ENCODE measurements at regions not wholly inside any gene's neighbourhood (a gene's known extent, or its start where the extent isn't known, plus 50 kb on each side); places are given as distances from the start of the nearest gene placed in this dataset.
"Not testable (repeated sequence)": the region's sequence is repeated elsewhere in the genome, so short reads cannot be mapped to it uniquely, and the experiment has no call there.

DNA sequence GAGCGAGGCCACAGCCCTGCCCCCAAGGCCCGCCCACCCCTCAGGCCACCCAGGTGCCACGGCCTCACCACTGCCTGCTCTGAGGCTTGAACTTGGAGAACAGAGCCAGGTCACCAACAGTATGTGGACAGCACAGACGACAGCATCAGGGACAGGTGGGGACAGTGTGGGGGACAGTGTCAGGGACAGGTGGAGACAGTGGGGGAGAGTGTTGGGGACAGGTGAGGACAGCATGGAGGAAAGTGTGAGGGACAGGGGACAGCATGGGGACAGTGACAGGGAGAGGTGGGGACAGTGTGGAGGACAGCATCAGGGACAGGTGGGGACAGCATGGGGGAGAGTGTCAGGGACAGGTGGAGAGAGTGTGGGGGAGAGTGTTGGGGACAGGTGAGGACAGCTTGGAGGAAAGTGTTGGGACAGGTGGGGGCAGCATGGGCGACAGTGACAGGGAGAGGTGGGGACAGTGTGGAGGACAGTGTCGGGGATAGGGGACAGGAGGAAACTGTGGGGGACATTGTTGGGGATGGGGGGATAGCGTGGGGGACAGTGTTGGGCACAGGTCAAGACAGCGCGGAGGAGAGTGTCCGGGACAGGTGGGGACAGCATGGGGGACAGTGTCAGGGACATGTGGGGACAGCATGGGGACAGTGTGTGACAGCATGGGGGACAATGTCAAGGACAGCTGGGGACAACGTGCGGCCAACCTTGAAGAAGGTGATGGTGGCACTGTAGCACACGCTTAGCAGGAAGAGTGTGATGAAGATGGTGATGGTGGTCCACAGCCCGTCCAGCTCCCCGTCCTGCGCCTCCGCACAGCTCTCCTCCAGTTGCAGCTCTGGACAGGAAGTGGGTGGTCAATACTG lies 114.9 kb downstream of the TMEM121 start:
- no peaks in the 10 kb centered on the region for H3K27me3 ChIP-seq
- H3K4me1 ChIP-seq = no peaks in the 10 kb centered on the region
- ATAC-seq (no peak), FAIRE-seq (no peak), DNase-seq (peak in 1 of 6 donors; percentile 4)
- H3K36me3 ChIP-seq = no peaks in the 10 kb centered on the region
- H3K27ac ChIP-seq = no peak overlapping the region
- TF ChIP-seq, protein P1, sequence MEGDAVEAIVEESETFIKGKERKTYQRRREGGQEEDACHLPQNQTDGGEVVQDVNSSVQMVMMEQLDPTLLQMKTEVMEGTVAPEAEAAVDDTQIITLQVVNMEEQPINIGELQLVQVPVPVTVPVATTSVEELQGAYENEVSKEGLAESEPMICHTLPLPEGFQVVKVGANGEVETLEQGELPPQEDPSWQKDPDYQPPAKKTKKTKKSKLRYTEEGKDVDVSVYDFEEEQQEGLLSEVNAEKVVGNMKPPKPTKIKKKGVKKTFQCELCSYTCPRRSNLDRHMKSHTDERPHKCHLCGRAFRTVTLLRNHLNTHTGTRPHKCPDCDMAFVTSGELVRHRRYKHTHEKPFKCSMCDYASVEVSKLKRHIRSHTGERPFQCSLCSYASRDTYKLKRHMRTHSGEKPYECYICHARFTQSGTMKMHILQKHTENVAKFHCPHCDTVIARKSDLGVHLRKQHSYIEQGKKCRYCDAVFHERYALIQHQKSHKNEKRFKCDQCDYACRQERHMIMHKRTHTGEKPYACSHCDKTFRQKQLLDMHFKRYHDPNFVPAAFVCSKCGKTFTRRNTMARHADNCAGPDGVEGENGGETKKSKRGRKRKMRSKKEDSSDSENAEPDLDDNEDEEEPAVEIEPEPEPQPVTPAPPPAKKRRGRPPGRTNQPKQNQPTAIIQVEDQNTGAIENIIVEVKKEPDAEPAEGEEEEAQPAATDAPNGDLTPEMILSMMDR (IDR thresholded peaks at IDR 0.05) = no peak
- no peaks in the 10 kb centered on the region for H3K9me3 ChIP-seq
- intact Hi-C loops (cut with DNase I) = no loop called here
- H3K4me3 ChIP-seq = no peak overlapping the region
- WGBS, 2 donors = 62 to 67% methylated on average over 17 of the region's 17 CpGs

DNA sequence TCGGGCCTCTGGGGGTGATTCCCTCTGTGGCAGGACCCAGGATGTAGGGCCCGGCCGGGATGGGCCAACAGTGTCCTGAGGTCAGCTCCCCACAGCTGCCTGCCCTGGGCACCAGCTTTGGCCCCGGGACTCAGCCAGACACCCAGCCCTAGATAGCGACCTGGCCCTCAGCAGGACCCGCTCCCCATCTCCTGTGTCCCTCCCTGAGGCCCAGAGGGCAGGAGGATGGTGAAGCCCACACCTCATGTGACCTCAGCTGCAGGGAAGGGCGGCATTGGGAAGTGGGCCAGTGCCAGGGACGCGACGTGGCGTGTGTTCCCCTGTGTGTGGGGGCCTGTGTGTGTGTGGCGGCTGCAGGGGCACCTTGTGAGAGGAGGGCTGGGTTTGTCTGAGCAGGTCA lies 115.6 kb downstream of the TMEM121 start:
- FAIRE-seq; H3K4me1 ChIP-seq; H3K4me3 ChIP-seq; H3K36me3 ChIP-seq; intact Hi-C loops (cut with DNase I); H3K27ac ChIP-seq; H3K9me3 ChIP-seq; H3K27me3 ChIP-seq; ATAC-seq: not testable (repeated sequence)
- peak in 1 of 6 donors; percentile 1 for DNase-seq
- WGBS, 2 donors = 59 to 76% methylated on average over 6 to 11 of the region's 12 CpGs

DNA sequence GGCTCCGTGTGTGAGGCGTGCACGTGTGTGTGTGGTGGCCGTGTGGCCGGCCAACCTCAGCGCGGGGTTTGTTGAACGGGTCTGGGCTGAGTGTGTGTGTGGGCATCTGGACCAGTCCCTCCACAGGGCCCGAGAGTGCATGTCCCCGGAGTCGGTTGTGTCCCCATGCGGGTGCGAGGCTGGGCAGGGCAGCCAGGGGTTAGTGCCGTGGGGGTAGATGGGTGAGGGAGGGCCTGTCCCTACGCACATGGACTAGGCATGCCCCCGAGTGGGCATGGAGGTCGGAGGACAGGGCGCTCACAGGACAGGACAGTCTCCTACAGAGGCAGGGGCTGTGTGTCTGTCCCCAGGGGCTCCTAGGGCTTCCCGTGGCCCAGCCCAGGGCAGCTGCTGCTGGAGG lies 116.1 kb downstream of the TMEM121 start:
- H3K27me3 ChIP-seq; H3K27ac ChIP-seq; intact Hi-C loops (cut with DNase I); H3K4me1 ChIP-seq; H3K9me3 ChIP-seq; ATAC-seq; H3K36me3 ChIP-seq; FAIRE-seq; H3K4me3 ChIP-seq: not testable (repeated sequence)
- WGBS, 2 donors = 68 to 70% methylated on average over 10 of the region's 19 CpGs
- peak in 1 of 6 donors; percentile 55 for DNase-seq

DNA sequence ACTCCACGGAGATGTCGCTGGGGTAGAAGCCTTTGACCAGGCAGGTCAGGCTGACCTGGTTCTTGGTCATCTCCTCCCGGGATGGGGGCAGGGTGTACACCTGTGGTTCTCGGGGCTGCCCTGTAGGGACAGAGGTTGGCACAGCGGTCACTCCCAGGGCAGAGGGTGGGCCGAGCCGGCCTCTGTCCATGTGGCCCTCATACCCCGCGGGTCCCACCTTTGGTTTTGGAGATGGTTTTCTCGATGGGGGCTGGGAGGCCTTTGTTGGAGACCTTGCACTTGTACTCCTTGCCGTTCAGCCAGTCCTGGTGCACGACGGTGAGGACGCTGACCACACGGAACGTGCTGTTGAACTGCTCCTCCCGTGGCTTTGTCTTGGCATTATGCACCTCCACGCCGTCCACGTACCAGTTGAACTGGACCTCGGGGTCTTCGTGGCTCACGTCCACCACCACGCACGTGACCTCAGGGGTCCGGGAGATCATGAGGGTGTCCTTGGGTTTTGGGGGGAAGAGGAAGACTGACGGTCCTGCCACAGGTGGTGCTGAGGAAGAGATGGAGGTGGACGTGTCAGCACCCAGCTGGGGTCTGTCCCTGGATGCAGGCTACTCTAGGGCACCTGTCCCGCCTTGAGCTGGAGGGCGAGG lies 117.1 kb downstream of the TMEM121 start:
- H3K36me3 ChIP-seq; ATAC-seq; H3K4me1 ChIP-seq; DNase-seq; H3K27me3 ChIP-seq; FAIRE-seq; intact Hi-C loops (cut with DNase I); H3K4me3 ChIP-seq; H3K9me3 ChIP-seq; H3K27ac ChIP-seq: not testable (repeated sequence)
- WGBS, 2 donors = 60 to 77% methylated on average over 27 to 29 of the region's 30 CpGs

DNA sequence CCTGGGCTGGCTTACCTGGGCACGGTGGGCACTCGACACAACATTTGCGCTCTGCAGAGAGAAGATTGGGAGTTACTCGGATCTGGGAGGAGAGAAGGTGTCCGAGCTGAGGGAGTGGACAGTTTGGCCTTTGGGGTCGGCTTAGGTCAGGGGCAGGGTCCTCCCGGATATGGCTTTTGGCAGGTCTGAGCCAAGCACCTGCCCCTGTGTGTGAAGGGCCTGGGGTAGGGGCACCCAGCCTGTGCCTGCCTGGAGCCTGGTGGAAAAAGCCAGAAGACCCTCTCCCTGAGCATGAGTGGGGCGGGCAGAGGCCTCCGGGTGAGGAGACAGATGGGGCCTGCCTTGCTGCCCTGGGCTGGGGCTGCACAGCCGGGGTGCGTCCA lies 117.7 kb downstream of the TMEM121 start:
- intact Hi-C loops (cut with DNase I); H3K27ac ChIP-seq; H3K4me3 ChIP-seq; ATAC-seq; H3K27me3 ChIP-seq; H3K4me1 ChIP-seq; H3K36me3 ChIP-seq; FAIRE-seq; H3K9me3 ChIP-seq: not testable (repeated sequence)
- peak in 1 of 6 donors; percentile 30 for DNase-seq
- WGBS, 2 donors = 62 to 75% methylated on average over 11 of the region's 11 CpGs

DNA sequence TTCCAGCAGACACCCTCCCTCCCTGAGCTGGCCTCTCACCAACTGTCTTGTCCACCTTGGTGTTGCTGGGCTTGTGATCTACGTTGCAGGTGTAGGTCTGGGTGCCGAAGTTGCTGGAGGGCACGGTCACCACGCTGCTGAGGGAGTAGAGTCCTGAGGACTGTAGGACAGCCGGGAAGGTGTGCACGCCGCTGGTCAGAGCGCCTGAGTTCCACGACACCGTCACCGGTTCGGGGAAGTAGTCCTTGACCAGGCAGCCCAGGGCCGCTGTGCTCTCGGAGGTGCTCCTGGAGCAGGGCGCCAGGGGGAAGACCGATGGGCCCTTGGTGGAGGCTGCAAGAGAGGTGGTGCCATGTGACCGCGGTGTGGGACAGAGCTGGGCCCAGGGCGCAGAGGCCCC lies 118.1 kb downstream of the TMEM121 start:
- ATAC-seq; FAIRE-seq; H3K27me3 ChIP-seq; H3K36me3 ChIP-seq; H3K27ac ChIP-seq; intact Hi-C loops (cut with DNase I); H3K9me3 ChIP-seq; H3K4me1 ChIP-seq; H3K4me3 ChIP-seq: not testable (repeated sequence)
- peak in 2 of 6 donors; percentile 47 to 60 for DNase-seq
- 78 to 86% methylated on average over 16 to 18 of the region's 19 CpGs for WGBS, 2 donors

DNA sequence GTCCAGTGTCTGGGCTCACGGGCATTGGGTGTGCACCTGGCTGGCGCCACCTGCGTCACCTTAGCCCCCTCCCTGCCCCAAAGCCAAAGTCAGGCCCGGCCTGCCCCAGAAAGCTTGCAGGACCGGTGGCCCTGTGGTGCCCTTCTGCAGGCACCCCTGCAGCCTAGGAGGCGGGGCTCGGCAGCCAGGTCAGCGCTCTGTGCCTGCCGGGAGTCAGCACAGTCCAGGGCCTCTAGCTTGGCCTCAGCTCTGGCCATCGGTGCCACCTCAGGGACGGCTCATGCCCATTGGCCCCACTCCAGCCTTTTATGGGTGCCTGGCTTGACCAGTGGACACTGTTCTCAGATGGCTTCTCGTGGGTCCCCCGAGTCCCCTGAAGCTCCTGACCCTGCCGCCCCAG lies 118.5 kb downstream of the TMEM121 start:
- 64% methylated on average over 11 of the region's 14 CpGs; no CpG with 5 or more reads in 1 of the 2 donors for WGBS, 2 donors
- H3K36me3 ChIP-seq; H3K4me3 ChIP-seq; intact Hi-C loops (cut with DNase I); H3K27ac ChIP-seq; ATAC-seq; H3K4me1 ChIP-seq; H3K9me3 ChIP-seq; H3K27me3 ChIP-seq; FAIRE-seq: not testable (repeated sequence)
- peak in 1 of 6 donors; percentile 28 for DNase-seq

DNA sequence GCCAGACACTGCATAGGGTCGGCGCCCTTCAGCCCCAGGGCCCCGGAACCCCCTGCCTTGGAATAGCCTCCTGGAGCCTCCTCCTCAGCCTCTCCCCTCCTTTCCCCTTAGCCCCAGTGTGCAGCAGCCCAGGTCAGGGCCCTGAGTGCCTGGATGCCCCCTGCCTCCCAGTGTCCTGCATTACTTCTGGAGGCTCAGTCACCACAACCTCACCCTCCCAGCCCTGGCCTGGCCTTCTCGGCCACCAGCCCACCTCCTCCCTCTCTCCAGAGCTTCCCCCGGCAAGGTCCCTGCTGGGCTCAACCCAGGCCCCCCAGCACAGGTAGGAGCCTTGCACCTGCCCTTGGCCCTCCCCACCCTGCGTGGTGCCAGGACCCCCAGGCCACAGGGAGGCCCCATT lies 119.0 kb downstream of the TMEM121 start:
- FAIRE-seq; H3K4me3 ChIP-seq; H3K4me1 ChIP-seq; DNase-seq; H3K9me3 ChIP-seq; H3K36me3 ChIP-seq; H3K27ac ChIP-seq; intact Hi-C loops (cut with DNase I); H3K27me3 ChIP-seq; ATAC-seq: not testable (repeated sequence)
- WGBS, 2 donors = no CpG with 5 or more reads among the region's 6 CpGs
